ENCODE measurements at regions not wholly inside any gene's neighbourhood (a gene's known extent, or its start where the extent isn't known, plus 50 kb on each side); places are given as distances from the start of the nearest gene placed in this dataset.
"Not testable (repeated sequence)": the region's sequence is repeated elsewhere in the genome, so short reads cannot be mapped to it uniquely, and the experiment has no call there.

GRCh38 chr10:129207297-129207696 lies 259.7 kb upstream of the MGMT start:
- H3K27ac ChIP-seq (replicated peaks; ENCODE audit: low read length) = no peak overlapping the region
- no peak overlapping the region for H4K91ac ChIP-seq (ENCODE audit: low read depth, low read length, poor library complexity)
- H3K4me2 ChIP-seq (ENCODE audit: insufficient read depth, low read length, poor library complexity, severe bottlenecking) = no peak overlapping the region
- no peak overlapping the region for H3K23ac ChIP-seq (ENCODE audit: low read depth, low read length, poor library complexity)
- H2BK12ac ChIP-seq (ENCODE audit: low read length) = no peak overlapping the region
- no peak overlapping the region for H2AK5ac ChIP-seq (ENCODE audit: low read depth, low read length)
- no peaks in the 10 kb centered on the region for H3K79me1 ChIP-seq (ENCODE audit: low read depth, low read length)
- no peaks in the 10 kb centered on the region for H3K9me3 ChIP-seq (replicated peaks in 1 of 2; ENCODE audit: control insufficient read depth in 2 of 2, insufficient read depth in 1 of 2, low read depth in 1 of 2, low read length in 2 of 2)
- no peak for DNase-seq (ENCODE audit: low spot score)
- WGBS, 2 donors (ENCODE audit: extremely low coverage in 2 of 2, insufficient read length in 2 of 2, insufficient replicate concordance in 1 of 2) = no CpG with 5 or more reads among the region's 19 CpGs
- no peak overlapping the region for H3K14ac ChIP-seq (ENCODE audit: low read length)
- no peak overlapping the region for H3K4ac ChIP-seq (ENCODE audit: low read length)
- no peak overlapping the region for H2BK15ac ChIP-seq (ENCODE audit: low read length)
- no peak overlapping the region for H3K4me3 ChIP-seq (ENCODE audit: low read length in 2 of 2)
- H2AFZ ChIP-seq (ENCODE audit: low read length) = no peak overlapping the region
- no peak overlapping the region for H2BK5ac ChIP-seq (ENCODE audit: low read length)
- H2BK120ac ChIP-seq (ENCODE audit: low read depth, low read length) = no peak overlapping the region
- H3K18ac ChIP-seq (ENCODE audit: low read length) = no peak overlapping the region
- H3K4me1 ChIP-seq (ENCODE audit: control insufficient read depth in 2 of 2, insufficient read depth in 1 of 2, low read depth in 1 of 2, low read length in 2 of 2) = no peaks in the 10 kb centered on the region
- H3K9ac ChIP-seq (ENCODE audit: low read depth, low read length, poor library complexity) = no peak overlapping the region
- H4K8ac ChIP-seq (ENCODE audit: low read depth, low read length) = no peak overlapping the region
- H3K27me3 ChIP-seq (ENCODE audit: control insufficient read depth in 3 of 3, insufficient read depth in 3 of 3, low read depth in 1 of 3, low read length in 3 of 3) = no peaks in the 10 kb centered on the region
- H3K36me3 ChIP-seq (replicated peaks in 1 of 2; ENCODE audit: control insufficient read depth in 2 of 2, insufficient read depth in 2 of 2, low read length in 2 of 2) = no peaks in the 10 kb centered on the region

DNA sequence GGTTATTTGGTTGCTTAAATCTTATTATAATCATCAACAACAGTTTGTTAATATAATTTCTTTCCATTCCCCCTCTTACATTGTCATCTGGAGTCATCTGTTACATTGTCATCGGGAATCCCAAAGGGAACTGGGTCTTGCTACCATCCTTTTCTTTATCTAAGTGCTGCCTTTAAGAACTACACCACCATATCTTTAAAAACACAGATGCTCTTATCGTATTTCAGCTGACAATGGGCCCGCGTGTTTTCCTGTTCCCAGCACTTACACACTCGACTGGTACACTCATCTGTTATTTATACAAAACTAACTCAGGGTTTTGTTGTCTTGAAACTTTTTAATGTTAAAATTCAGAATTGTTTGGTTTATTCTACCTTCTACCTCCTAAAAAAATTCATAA lies 256.2 kb upstream of the MGMT start:
- Histone ChIP-seq H2AFZ (ENCODE audit: low read length) (no peak overlapping the region), H3K14ac (ENCODE audit: low read length) (no peak overlapping the region), H3K27ac (replicated peaks; ENCODE audit: low read length) (no peak overlapping the region), H3K4me1 (ENCODE audit: control insufficient read depth in 2 of 2, insufficient read depth in 1 of 2, low read depth in 1 of 2, low read length in 2 of 2) (no peaks in the 10 kb centered on the region), H3K4me3 (ENCODE audit: low read length in 2 of 2) (no peak overlapping the region), H3K79me1 (ENCODE audit: low read depth, low read length) (no peaks in the 10 kb centered on the region), H3K27me3 (ENCODE audit: control insufficient read depth in 3 of 3, insufficient read depth in 3 of 3, low read depth in 1 of 3, low read length in 3 of 3) (no peaks in the 10 kb centered on the region), H3K9ac (ENCODE audit: low read depth, low read length, poor library complexity) (no peak overlapping the region), H2BK120ac (ENCODE audit: low read depth, low read length) (no peak overlapping the region), H3K4me2 (ENCODE audit: insufficient read depth, low read length, poor library complexity, severe bottlenecking) (no peak overlapping the region), H3K9me3 (replicated peaks in 1 of 2; ENCODE audit: control insufficient read depth in 2 of 2, insufficient read depth in 1 of 2, low read depth in 1 of 2, low read length in 2 of 2) (no peaks in the 10 kb centered on the region), H3K23ac (ENCODE audit: low read depth, low read length, poor library complexity) (no peak overlapping the region), H3K36me3 (replicated peaks in 1 of 2; ENCODE audit: control insufficient read depth in 2 of 2, insufficient read depth in 2 of 2, low read length in 2 of 2) (no peaks in the 10 kb centered on the region), H4K8ac (ENCODE audit: low read depth, low read length) (no peak overlapping the region), H2AK5ac (ENCODE audit: low read depth, low read length) (no peak overlapping the region), H4K91ac (ENCODE audit: low read depth, low read length, poor library complexity) (no peak overlapping the region), H2BK12ac (ENCODE audit: low read length) (no peak overlapping the region), H3K18ac (ENCODE audit: low read length) (no peak overlapping the region), H2BK5ac (ENCODE audit: low read length) (no peak overlapping the region), H2BK15ac (ENCODE audit: low read length) (no peak overlapping the region), H3K4ac (ENCODE audit: low read length) (no peak overlapping the region)
- no peak for DNase-seq (ENCODE audit: low spot score)
- no CpG with 5 or more reads among the region's 5 CpGs for WGBS, 2 donors (ENCODE audit: extremely low coverage in 2 of 2, insufficient read length in 2 of 2, insufficient replicate concordance in 1 of 2)

DNA sequence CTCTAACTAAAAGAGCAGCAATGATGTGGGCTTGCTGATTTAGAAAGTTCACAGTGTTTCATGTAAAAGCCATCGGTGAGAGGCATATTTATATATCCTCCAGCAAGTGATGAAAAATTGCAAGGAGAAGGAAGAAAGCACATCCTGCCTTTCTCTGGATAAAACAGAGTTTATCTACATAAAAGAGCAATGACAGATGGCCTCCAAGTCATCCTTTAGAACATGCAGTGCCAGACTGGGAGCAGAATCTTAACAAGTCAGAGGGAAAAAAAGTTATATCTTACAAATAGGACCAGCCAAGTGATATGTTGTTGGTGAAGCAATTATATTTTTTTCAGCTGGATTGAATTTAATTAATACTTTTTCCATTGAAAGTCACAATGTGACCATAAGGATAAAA lies 253.8 kb upstream of the MGMT start:
- H2BK120ac ChIP-seq (ENCODE audit: low read depth, low read length) = no peak overlapping the region
- H3K4me1 ChIP-seq (ENCODE audit: control insufficient read depth in 2 of 2, insufficient read depth in 1 of 2, low read depth in 1 of 2, low read length in 2 of 2) = no peaks in the 10 kb centered on the region
- no peak overlapping the region for H4K8ac ChIP-seq (ENCODE audit: low read depth, low read length)
- H2AK5ac ChIP-seq (ENCODE audit: low read depth, low read length) = no peak overlapping the region
- no peak overlapping the region for H3K9ac ChIP-seq (ENCODE audit: low read depth, low read length, poor library complexity)
- H3K9me3 ChIP-seq (replicated peaks in 1 of 2; ENCODE audit: control insufficient read depth in 2 of 2, insufficient read depth in 1 of 2, low read depth in 1 of 2, low read length in 2 of 2) = no peaks in the 10 kb centered on the region
- H2AFZ ChIP-seq (ENCODE audit: low read length) = no peak overlapping the region
- no peak overlapping the region for H2BK12ac ChIP-seq (ENCODE audit: low read length)
- no peak overlapping the region for H3K18ac ChIP-seq (ENCODE audit: low read length)
- no peaks in the 10 kb centered on the region for H3K27me3 ChIP-seq (ENCODE audit: control insufficient read depth in 3 of 3, insufficient read depth in 3 of 3, low read depth in 1 of 3, low read length in 3 of 3)
- H3K4me2 ChIP-seq (ENCODE audit: insufficient read depth, low read length, poor library complexity, severe bottlenecking) = no peak overlapping the region
- no peak overlapping the region for H3K4me3 ChIP-seq (ENCODE audit: low read length in 2 of 2)
- H4K91ac ChIP-seq (ENCODE audit: low read depth, low read length, poor library complexity) = no peak overlapping the region
- H3K36me3 ChIP-seq (replicated peaks in 1 of 2; ENCODE audit: control insufficient read depth in 2 of 2, insufficient read depth in 2 of 2, low read length in 2 of 2) = no peaks in the 10 kb centered on the region
- H3K27ac ChIP-seq (replicated peaks; ENCODE audit: low read length) = no peak overlapping the region
- no peaks in the 10 kb centered on the region for H3K79me1 ChIP-seq (ENCODE audit: low read depth, low read length)
- DNase-seq (ENCODE audit: low spot score) = no peak
- no peak overlapping the region for H2BK15ac ChIP-seq (ENCODE audit: low read length)
- no CpG with 5 or more reads among the region's 1 CpG for WGBS, 2 donors (ENCODE audit: extremely low coverage in 2 of 2, insufficient read length in 2 of 2, insufficient replicate concordance in 1 of 2)
- no peak overlapping the region for H3K23ac ChIP-seq (ENCODE audit: low read depth, low read length, poor library complexity)
- H2BK5ac ChIP-seq (ENCODE audit: low read length) = no peak overlapping the region
- H3K4ac ChIP-seq (ENCODE audit: low read length) = no peak overlapping the region
- H3K14ac ChIP-seq (ENCODE audit: low read length) = no peak overlapping the region

GRCh38 chr10:129213996-129214395 lies 253.0 kb upstream of the MGMT start:
- H3K4me3 ChIP-seq (ENCODE audit: low read length in 2 of 2); H2BK5ac ChIP-seq (ENCODE audit: low read length); H2BK15ac ChIP-seq (ENCODE audit: low read length); H3K4me1 ChIP-seq (ENCODE audit: control insufficient read depth in 2 of 2, insufficient read depth in 1 of 2, low read depth in 1 of 2, low read length in 2 of 2); H3K9me3 ChIP-seq (replicated peaks in 1 of 2; ENCODE audit: control insufficient read depth in 2 of 2, insufficient read depth in 1 of 2, low read depth in 1 of 2, low read length in 2 of 2); H3K23ac ChIP-seq (ENCODE audit: low read depth, low read length, poor library complexity); H3K4me2 ChIP-seq (ENCODE audit: insufficient read depth, low read length, poor library complexity, severe bottlenecking); H4K8ac ChIP-seq (ENCODE audit: low read depth, low read length); H2BK120ac ChIP-seq (ENCODE audit: low read depth, low read length); H3K79me1 ChIP-seq (ENCODE audit: low read depth, low read length); H2BK12ac ChIP-seq (ENCODE audit: low read length); H3K18ac ChIP-seq (ENCODE audit: low read length); H2AFZ ChIP-seq (ENCODE audit: low read length); H4K91ac ChIP-seq (ENCODE audit: low read depth, low read length, poor library complexity); H3K36me3 ChIP-seq (replicated peaks in 1 of 2; ENCODE audit: control insufficient read depth in 2 of 2, insufficient read depth in 2 of 2, low read length in 2 of 2); H3K9ac ChIP-seq (ENCODE audit: low read depth, low read length, poor library complexity); H3K4ac ChIP-seq (ENCODE audit: low read length); H3K27ac ChIP-seq (replicated peaks; ENCODE audit: low read length); DNase-seq (ENCODE audit: low spot score); H3K27me3 ChIP-seq (ENCODE audit: control insufficient read depth in 3 of 3, insufficient read depth in 3 of 3, low read depth in 1 of 3, low read length in 3 of 3); H2AK5ac ChIP-seq (ENCODE audit: low read depth, low read length); H3K14ac ChIP-seq (ENCODE audit: low read length): not testable (repeated sequence)
- WGBS, 2 donors (ENCODE audit: extremely low coverage in 2 of 2, insufficient read length in 2 of 2, insufficient replicate concordance in 1 of 2) = no CpG with 5 or more reads among the region's 5 CpGs

Data from neuronal stem cell (in vitro differentiated cells).